GM06990 (cell line): ENCODE measurements at regions not wholly inside any gene's neighbourhood (a gene's known extent, or its start where the extent isn't known, plus 50 kb on each side); places are given as distances from the start of the nearest gene placed in this dataset.

Source experiments
- DNase-seq: peaks from one replicate; pipeline ENCODE4 v3.0.0-alpha.2; 2011; ENCODE audit not compliant: insufficient read length; ENCODE audit errors: extremely low read depth
- H3K27me3 ChIP-seq: replicated peaks from 2 replicates; pipeline ENCODE4 v1.6.0; 2011; ENCODE audit warnings: low read length; ENCODE audit not compliant: control insufficient read depth, insufficient read depth
- H3K36me3 ChIP-seq: 2 replicates; pipeline ENCODE4 v1.5.1; 2011; ENCODE audit warnings: low read length; ENCODE audit not compliant: control insufficient read depth, insufficient read depth
- H3K4me3 ChIP-seq: replicated peaks from 2 replicates; pipeline ENCODE4 v1.5.1; 2011; ENCODE audit warnings: low read depth, mild to moderate bottlenecking, control low read depth, low read length
- TF ChIP-seq, protein P1 (sequence below): IDR thresholded peaks from 2 replicates; pipeline ENCODE4 v1.5.1; 2011; ENCODE audit warnings: low read length, control low read depth, mild to moderate bottlenecking, inconsistent platforms; ENCODE audit not compliant: insufficient read depth, poor library complexity, severe bottlenecking

DNA sequence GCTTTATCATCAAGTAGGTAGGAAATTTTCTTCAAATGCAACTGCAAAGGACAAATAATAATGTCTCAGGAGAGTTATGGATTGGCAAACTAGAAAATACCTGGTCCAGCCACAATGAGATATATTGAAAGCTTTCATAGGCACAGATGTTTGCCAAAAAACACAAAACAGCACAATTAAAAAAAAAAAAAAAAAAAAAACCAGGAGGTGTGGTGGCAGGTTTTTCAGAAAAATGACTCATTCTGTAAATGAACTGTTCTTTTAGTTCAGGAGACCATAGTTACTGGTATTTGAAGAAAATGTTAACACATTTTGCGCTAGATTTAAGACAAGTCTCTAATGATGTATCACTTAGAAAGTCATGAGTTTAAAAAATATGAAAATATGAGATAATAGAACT is 55.0 kb upstream of the JCAD start:
- TF ChIP-seq, protein P1, sequence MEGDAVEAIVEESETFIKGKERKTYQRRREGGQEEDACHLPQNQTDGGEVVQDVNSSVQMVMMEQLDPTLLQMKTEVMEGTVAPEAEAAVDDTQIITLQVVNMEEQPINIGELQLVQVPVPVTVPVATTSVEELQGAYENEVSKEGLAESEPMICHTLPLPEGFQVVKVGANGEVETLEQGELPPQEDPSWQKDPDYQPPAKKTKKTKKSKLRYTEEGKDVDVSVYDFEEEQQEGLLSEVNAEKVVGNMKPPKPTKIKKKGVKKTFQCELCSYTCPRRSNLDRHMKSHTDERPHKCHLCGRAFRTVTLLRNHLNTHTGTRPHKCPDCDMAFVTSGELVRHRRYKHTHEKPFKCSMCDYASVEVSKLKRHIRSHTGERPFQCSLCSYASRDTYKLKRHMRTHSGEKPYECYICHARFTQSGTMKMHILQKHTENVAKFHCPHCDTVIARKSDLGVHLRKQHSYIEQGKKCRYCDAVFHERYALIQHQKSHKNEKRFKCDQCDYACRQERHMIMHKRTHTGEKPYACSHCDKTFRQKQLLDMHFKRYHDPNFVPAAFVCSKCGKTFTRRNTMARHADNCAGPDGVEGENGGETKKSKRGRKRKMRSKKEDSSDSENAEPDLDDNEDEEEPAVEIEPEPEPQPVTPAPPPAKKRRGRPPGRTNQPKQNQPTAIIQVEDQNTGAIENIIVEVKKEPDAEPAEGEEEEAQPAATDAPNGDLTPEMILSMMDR = no peak
- Histone ChIP-seq H3K36me3 (no peaks in the 10 kb centered on the region), H3K4me3 (no peak overlapping the region), H3K27me3 (peaks cover 1% of the 10 kb centered on the region)
- no peak for DNase-seq

DNA sequence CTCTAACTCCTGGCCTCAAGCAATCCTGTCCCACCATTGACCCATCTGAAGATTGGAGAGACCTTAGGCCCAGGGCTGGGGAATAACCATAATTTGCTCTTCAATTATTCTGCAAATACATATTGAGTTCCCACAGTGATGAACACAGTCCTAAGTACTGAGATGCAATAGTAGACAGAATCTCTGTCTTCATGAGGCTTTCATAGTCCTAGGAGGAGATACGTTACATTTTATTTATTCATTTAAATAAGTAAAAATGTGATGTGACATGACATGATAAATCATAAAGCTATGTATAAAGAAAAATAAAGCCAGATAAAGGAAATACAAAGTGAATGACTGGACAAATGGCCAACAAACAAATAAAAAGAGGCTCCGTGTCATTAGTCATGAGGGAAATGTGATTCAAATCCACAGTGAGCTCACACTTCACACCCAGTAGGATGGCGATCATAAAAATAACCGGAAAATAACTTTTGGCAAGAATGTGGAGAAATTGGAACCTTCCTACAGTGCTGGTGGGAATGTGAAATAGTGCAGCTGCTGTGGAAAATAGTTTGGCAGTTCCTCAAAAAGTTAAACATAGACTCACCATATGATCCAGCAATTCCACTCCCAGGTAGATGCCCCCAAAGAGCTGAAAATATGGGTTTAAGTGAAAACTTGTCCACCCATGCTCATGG is 52.1 kb upstream of the JCAD start:
- TF ChIP-seq, protein P1 = no peak
- Histone ChIP-seq H3K36me3 (no peaks in the 10 kb centered on the region), H3K4me3 (no peak overlapping the region), H3K27me3 (no peaks in the 10 kb centered on the region)
- no peak for DNase-seq
